Testis (tissue), 2 donors: ENCODE measurements at regions not wholly inside any gene's neighbourhood (a gene's known extent, or its start where the extent isn't known, plus 50 kb on each side); places are given as distances from the start of the nearest gene placed in this dataset.

ENCODE experiments used
- DNase-seq: peaks from one replicate; pipeline ENCODE4 v3.0.0-alpha.2; 2019
- H3K27ac ChIP-seq, 2 donors: fragments of 200-600 bp; sonication (generic); one replicate each; pipeline ENCODE4 v1.5.1; 2019
- H3K27me3 ChIP-seq: fragments of 200-600 bp; sonication (generic); one replicate; pipeline ENCODE4 v1.5.1; 2019
- H3K36me3 ChIP-seq: fragments of 200-600 bp; sonication (generic); one replicate; pipeline ENCODE4 v1.5.1; 2017; ENCODE audit warnings: low read depth; ENCODE audit errors: missing control alignments
- H3K4me1 ChIP-seq: fragments of 200-600 bp; sonication (generic); one replicate; pipeline ENCODE4 v1.5.1; 2019
- H3K4me3 ChIP-seq, 2 donors: fragments of 200-600 bp; sonication (generic); one replicate each; pipeline ENCODE4 v1.5.1; 2017 to 2019
- H3K9me3 ChIP-seq: fragments of 200-600 bp; sonication (generic); one replicate; pipeline ENCODE4 v1.5.1; 2017
- CTCF ChIP-seq, 3 experiments: fragments of 450-650 bp in 2 of 3; fragments of 200-600 bp in 1 of 3; sonication (generic) in 1 of 3; IDR thresholded peaks; one replicate each; pipeline ENCODE4 v1.5.1; 2016 to 2019; ENCODE audit warnings: antibody characterized with exemption in 3 of 3, mild to moderate bottlenecking in 2 of 3, moderate library complexity in 1 of 3
- POLR2A ChIP-seq: fragments of 450-650 bp; IDR thresholded peaks from one replicate; pipeline ENCODE4 v1.6.1; 2017; ENCODE audit warnings: antibody characterized with exemption, mild to moderate bottlenecking, moderate library complexity
- WGBS, 2 donors: methylation state at CpG; one replicate each; pipeline ENCODE4 v1.1.5; 2018; 5-methylcytosine and 5-hydroxymethylcytosine counted together
- intact Hi-C: fragments of 100-400 bp; cut with DNase I; formaldehyde crosslinking; loops from one replicate; pipeline ENCODE4 v1.15.1; 2023; ENCODE audit warnings: low total_unique reads

DNA sequence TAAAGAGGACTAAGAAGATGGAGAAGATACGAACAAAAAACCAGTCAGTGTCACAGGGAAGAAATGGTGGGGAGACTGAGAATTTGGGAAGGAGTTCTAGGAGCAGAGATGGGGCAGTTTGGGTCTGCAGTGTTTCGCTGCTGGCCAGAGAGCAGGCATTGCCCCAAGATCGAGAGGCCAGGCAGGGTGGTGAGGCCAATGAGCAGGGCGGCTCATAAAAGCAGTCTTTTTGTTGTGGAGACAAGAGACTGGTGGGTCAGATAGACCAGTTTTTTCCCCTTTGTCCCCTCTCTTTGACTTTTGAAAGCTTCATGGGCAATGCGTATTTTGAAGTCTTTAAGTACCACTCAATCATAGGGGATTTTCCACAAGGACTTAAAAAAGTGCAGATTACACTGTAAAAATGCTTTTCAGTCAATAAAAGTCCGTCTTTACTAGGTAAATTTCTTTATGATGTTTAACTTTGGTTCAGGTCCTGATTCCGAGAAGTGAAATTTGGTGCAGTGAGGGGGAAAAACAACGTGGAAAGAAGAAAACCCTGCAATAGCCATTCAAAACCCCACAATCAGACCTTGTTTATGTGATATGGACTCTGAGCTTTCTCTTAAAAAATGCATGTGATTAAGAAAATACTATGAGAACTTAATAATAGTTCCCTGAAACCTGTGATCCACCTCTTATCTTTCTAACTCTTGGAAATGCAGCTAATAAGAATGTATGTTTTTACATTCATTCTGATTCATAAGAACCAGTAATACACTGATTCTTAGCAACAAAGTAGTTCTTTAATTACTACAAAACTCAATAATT, 338.9 kb downstream of the KLF5 start:
- H3K4me1 ChIP-seq, result no peaks in the 10 kb centered on the region
- H3K36me3 ChIP-seq, result no peaks in the 10 kb centered on the region
- TF ChIP-seq POLR2A (no peak), CTCF (IDR thresholded peaks at IDR 0.05) (no peak)
- intact Hi-C loops, result no loop called here
- no peaks in the 10 kb centered on the region for H3K9me3 ChIP-seq
- 72 to 73% methylated on average over 8 of the region's 8 CpGs for WGBS, 2 donors
- no peaks in the 10 kb centered on the region for H3K27me3 ChIP-seq
- H3K27ac ChIP-seq, result no peak overlapping the region
- DNase-seq, result no peak
- H3K4me3 ChIP-seq, result no peak overlapping the region

GRCh38 chr13:73394066-73394465, 335.3 kb downstream of the KLF5 start:
- no peaks in the 10 kb centered on the region for H3K36me3 ChIP-seq
- no peak overlapping the region for H3K27ac ChIP-seq
- no peak for TF ChIP-seq POLR2A
- H3K9me3 ChIP-seq, result no peaks in the 10 kb centered on the region
- no peaks in the 10 kb centered on the region for H3K4me1 ChIP-seq
- no peak overlapping the region for H3K4me3 ChIP-seq
- intact Hi-C loops, result no loop called here
- H3K27me3 ChIP-seq, result no peaks in the 10 kb centered on the region
- DNase-seq, result no peak

DNA sequence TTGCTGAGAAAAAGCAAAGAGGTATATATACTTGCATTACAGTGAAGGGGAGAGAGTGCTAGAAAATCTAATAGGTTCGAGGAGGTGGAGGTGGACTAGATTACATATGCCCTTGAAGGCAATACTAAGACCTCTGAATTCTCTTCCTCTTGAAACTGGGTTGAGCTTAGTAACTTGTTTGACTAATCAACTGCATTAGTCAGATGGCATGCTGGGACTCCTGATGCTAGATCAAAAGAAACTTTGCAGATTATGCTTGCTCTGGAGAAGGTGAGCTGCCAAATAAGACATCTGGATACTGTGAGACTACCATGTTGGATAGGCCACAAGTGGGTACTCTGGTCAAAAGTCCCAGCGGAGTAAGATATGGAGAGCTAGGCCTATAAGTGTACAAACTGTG, 331.3 kb downstream of the KLF5 start:
- H3K4me3 ChIP-seq, result no peak overlapping the region
- DNase-seq, result no peak
- intact Hi-C loops, result no loop called here
- WGBS, 2 donors, result 90 to 97% methylated on average over 2 of the region's 2 CpGs
- H3K27me3 ChIP-seq, result no peaks in the 10 kb centered on the region
- H3K9me3 ChIP-seq, result no peaks in the 10 kb centered on the region
- H3K27ac ChIP-seq, result no peak overlapping the region
- H3K4me1 ChIP-seq, result no peaks in the 10 kb centered on the region
- H3K36me3 ChIP-seq, result no peaks in the 10 kb centered on the region
- no peak for TF ChIP-seq POLR2A
- no peak for TF ChIP-seq CTCF (IDR thresholded peaks at IDR 0.05)

- intact Hi-C loops, result no loop called here
- H3K27me3 ChIP-seq, result no peaks in the 10 kb centered on the region
- no peaks in the 10 kb centered on the region for H3K36me3 ChIP-seq
- no peak for TF ChIP-seq POLR2A
- no peak for TF ChIP-seq CTCF (IDR thresholded peaks at IDR 0.05)
- no peak overlapping the region for H3K27ac ChIP-seq
- no peaks in the 10 kb centered on the region for H3K9me3 ChIP-seq
- DNase-seq, result no peak
- H3K4me3 ChIP-seq, result no peak overlapping the region
- H3K4me1 ChIP-seq, result no peaks in the 10 kb centered on the region
Observed at GRCh38 chr13:73388586-73388985, 329.8 kb downstream of the KLF5 start.

DNA sequence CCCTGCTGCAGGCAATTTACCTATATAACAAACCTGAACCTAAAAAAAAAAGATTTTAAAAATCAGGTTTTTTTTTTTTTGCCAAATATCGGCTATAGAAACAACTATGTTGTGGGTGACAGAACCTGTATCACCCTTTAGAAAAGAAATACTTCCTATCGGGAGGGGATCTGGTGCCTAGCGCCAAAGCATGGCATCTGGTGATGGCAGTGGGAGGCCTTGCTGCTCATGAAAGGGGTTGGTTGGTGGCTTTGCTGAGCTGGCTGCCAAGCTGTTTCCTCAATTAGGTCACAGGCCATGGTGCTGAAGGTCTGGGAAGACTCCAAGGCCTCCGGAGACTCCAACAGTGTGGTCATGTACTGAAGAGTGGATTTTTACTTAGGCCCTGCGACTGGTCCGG, 328.5 kb downstream of the KLF5 start:
- 84 to 96% methylated on average over 6 of the region's 6 CpGs for WGBS, 2 donors
- DNase-seq, result no peak
- intact Hi-C loops, result no loop called here
- TF ChIP-seq CTCF (IDR thresholded peaks at IDR 0.05), result no peak
- TF ChIP-seq POLR2A, result no peak
- Histone ChIP-seq H3K4me3 (no peak overlapping the region), H3K27ac (no peak overlapping the region), H3K4me1 (no peaks in the 10 kb centered on the region), H3K9me3 (no peaks in the 10 kb centered on the region), H3K36me3 (no peaks in the 10 kb centered on the region), H3K27me3 (no peaks in the 10 kb centered on the region)
